Glomerular endothelial cell (primary cell): ENCODE measurements at regions not wholly inside any gene's neighbourhood (a gene's known extent, or its start where the extent isn't known, plus 50 kb on each side); places are given as distances from the start of the nearest gene placed in this dataset.
A peak's percentile ranks its signal among the peaks of the same experiment; 100 is the strongest.
"Not testable (repeated sequence)": the region's sequence is repeated elsewhere in the genome, so short reads cannot be mapped to it uniquely, and the experiment has no call there.

Source experiments
- DNase-seq: peaks from one replicate; pipeline ENCODE4 v3.0.0-alpha.2; 2011; ENCODE audit warnings: low read depth, low spot score; ENCODE audit errors: extremely low read depth

GRCh38 chrX:101823236-101823635 is 108.6 kb downstream of the ZMAT1 start:
- DNase-seq = no peak

- not testable (repeated sequence) for DNase-seq
Measured at GRCh38 chrX:101817739-101818138, 114.1 kb downstream of the ZMAT1 start.

- DNase-seq = no peak
Measured at GRCh38 chrX:101813200-101813599, 118.6 kb downstream of the ZMAT1 start.

DNA sequence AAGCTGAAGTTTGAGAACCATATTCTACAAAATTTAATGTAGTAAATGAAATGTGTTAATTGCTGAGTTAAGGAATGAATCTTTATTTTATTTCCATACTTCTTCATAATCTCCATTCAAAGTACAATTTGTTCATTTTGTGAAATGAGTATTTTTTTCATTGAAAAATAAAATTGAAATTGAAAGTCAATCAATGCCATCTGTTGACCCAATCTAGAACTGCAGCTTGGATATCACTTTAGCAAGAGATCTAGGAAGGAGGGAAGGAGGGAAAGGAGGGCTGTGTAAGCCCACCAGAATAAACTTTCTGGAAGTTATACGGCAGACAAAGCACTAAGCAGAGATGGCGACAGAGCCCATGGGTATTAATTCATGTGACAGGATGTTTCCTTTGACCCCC is 128.4 kb downstream of the ZMAT1 start:
- no peak for DNase-seq

- peak; percentile 85 for DNase-seq
Measured at GRCh38 chrX:101799387-101799786, 132.4 kb downstream of the ZMAT1 start.

- no peak for DNase-seq
Measured at GRCh38 chrX:101787934-101788333, 128.3 kb upstream of the ARMCX2 start.

DNA sequence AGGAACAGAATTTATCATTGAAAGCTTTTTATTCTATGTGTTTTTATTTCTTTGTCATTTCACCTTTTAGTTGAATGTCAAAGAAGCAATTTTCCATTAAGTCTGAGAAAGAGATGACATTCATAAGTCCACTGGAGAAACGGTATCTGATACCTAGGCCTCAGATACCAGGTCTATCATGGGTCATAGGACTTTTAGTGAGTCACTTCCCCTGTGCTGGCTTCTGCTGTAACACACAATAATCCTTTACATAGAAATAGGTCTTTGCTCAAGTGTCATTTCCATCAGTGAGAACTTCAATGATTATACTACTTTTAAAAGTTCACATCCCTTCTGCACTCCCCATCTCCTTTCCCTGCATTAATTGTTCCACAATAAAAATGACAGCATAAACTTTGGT is 125.5 kb upstream of the ARMCX2 start:
- DNase-seq = no peak

DNA sequence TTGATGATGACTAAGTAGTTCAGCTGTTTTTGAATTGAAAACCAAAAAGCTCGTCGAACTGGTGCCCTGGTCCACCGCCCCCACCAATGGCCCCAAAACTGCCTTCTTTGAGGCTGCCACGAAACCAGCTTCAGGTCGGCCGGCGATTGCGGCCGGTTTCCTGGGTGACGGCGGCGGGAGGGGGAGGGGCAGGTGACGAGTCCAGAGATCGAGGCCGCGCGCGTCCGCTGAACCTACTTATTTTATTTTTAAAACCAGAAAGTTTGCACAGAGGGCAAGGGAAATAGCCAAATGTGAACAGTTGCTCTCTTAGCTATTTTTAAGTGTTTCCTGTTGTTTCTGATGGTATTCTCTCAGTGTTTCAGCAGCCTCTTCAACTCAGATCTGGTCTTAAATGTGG is 120.8 kb upstream of the ARMCX2 start:
- not testable (repeated sequence) for DNase-seq

- DNase-seq = no peak
Measured at GRCh38 chrX:101774340-101774739, 114.7 kb upstream of the ARMCX2 start.

DNA sequence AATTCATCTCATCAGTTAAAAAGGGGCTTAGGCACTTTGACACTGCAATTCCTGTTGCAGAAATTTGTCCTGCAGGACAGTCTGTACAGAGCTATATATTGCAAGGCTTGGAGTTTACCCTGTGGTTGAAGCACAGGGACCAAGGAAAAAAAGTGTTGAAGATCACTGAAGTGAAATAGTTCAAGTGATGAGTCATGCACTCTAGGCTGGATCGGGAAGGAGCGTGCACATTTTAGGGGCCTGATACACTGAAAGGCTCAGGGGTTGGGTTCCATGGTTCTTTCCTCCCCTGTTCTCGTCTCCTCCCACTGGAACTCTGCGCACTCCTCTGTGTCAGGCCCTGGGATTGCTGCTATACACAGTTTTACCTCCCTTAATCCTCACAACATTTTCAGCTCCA is 104.9 kb upstream of the ARMCX2 start:
- no peak for DNase-seq

- DNase-seq = peak; percentile 7
Measured at GRCh38 chrX:101759000-101759399, 99.3 kb upstream of the ARMCX2 start.

DNA sequence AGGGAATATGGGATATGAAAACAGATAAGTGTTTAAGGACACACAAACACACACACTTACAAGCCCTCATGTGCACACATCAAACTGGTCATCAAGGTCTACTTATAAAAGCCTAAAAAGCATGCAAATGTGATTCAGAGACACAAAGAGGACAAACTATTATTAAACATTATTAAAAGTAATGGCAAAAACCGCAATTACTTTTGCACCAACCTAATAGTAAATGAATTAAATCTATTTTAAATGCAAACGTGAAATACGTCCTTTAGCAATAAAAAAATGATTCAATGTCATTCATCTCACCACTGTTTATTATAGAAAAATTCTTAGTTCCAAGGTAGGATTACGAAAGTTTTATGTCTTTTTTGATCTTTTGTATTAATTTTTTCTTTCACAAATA is 91.1 kb upstream of the ARMCX2 start:
- no peak for DNase-seq

DNA sequence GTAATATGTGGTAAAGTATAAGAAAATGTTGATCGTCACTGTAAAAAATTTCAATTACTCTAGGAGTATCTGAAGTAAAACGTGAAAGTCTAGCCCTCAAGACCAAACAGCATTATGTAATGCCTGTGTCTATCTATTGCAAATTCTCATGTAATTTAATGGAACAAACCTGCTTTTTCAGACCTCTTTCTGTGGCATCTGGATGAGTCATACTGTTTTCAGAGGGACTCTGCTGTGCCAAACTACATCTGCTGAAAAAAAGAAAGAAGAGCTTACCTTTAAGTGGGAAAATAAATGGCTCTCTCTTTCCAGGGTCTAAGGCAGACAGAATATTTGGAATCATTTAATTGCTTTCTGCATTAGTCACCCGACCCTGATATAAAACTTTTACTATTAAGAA is 89.8 kb upstream of the ARMCX2 start:
- no peak for DNase-seq

GRCh38 chrX:101745046-101745445 is 85.4 kb upstream of the ARMCX2 start:
- DNase-seq = no peak

DNA sequence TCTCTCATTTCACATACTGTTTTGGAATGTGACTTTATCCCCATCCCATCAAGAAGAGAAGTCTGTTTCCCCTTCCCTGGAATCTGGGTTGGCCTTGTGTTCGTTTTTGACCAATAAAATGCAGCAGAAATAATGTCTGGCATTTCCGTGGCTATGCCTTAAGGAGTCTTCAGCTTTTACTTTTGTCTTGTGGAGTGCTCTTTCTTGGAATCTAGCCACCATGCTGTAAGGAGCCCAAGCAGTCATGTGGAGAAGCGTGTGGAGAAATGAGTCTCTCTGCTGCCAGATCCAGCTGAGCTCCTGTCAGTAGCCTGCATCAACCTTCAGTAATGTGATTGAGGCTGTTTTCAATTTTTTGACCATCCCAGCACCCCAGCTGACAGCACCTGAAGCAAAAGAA is 84.4 kb upstream of the ARMCX2 start:
- no peak for DNase-seq

DNA sequence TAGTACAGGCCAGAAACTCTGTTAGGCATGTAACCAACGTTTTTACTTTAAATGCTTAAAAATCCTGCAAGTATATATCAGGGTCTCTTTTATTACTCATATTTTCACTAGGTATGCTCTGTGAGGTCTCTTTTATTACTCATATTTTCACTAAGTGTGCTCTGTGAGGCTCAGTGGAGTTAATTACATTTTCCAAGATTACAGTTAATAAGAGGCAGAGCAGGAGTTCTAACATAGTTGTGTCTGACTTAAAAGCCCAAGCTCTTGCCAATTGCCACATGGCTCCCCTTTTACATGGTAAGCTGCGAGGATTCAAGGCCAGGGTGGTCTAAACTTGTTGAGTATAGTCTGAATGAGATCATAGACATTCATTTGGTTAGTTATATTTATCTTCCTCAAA is 81.0 kb upstream of the ARMCX2 start:
- DNase-seq = no peak

GRCh38 chrX:101738867-101739266 is 79.2 kb upstream of the ARMCX2 start:
- DNase-seq = not testable (repeated sequence)

- not testable (repeated sequence) for DNase-seq
Measured at GRCh38 chrX:101738411-101738810, 78.8 kb upstream of the ARMCX2 start.

- no peak for DNase-seq
Measured at GRCh38 chrX:101736651-101737050, 77.0 kb upstream of the ARMCX2 start.

- no peak for DNase-seq
Measured at GRCh38 chrX:101732870-101733269, 73.2 kb upstream of the ARMCX2 start.

DNA sequence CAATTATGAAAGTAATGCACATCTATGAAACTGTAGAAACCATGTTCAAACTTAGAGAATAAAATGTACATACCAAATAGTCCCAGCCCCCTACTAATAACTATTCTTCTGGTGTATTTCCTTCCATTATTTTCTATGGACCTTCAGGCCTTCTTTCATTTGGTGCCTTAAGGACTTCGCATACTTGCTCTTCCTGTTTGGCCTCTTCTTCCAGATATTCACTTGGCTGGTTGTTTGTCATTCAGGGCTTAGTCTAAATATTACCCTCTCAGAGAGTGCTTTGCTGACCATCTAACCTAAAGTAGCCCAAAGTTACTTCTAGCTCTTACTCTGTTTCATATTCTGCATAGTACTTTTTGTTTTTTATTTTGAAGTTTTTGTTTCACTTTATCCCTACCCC is 70.3 kb upstream of the ARMCX2 start:
- no peak for DNase-seq
